ENCODE measurements at regions not wholly inside any gene's neighbourhood (a gene's known extent, or its start where the extent isn't known, plus 50 kb on each side); places are given as distances from the start of the nearest gene placed in this dataset.
"Not testable (repeated sequence)": the region's sequence is repeated elsewhere in the genome, so short reads cannot be mapped to it uniquely, and the experiment has no call there.

GRCh38 chr1:4215391-4215790 lies 315.3 kb upstream of the C1orf174 start:
- no peak for DNase-seq (ENCODE audit: low spot score)

- no peak for DNase-seq (ENCODE audit: low spot score)
These were observed 316.2 kb upstream of the C1orf174 start for GRCh38 chr1:4216231-4216630.

GRCh38 chr1:4218619-4219018 lies 318.5 kb upstream of the C1orf174 start:
- DNase-seq (ENCODE audit: low spot score): no peak

GRCh38 chr1:4219111-4219510 lies 319.0 kb upstream of the C1orf174 start:
- DNase-seq (ENCODE audit: low spot score): no peak

- DNase-seq (ENCODE audit: low spot score): no peak
These were observed 319.8 kb upstream of the C1orf174 start for GRCh38 chr1:4219826-4220225.

- DNase-seq (ENCODE audit: low spot score): no peak
These were observed 320.3 kb upstream of the C1orf174 start for GRCh38 chr1:4220362-4220761.

- no peak for DNase-seq (ENCODE audit: low spot score)
These were observed 321.0 kb upstream of the C1orf174 start for GRCh38 chr1:4221107-4221506.

GRCh38 chr1:4224684-4225467 lies 324.8 kb upstream of the C1orf174 start:
- no peak for DNase-seq (ENCODE audit: low spot score)

GRCh38 chr1:4227986-4228385 lies 327.9 kb upstream of the C1orf174 start:
- no peak for DNase-seq (ENCODE audit: low spot score)

GRCh38 chr1:4253935-4254334 lies 353.9 kb upstream of the C1orf174 start:
- DNase-seq (ENCODE audit: low spot score): no peak

GRCh38 chr1:4256351-4256750 lies 356.3 kb upstream of the C1orf174 start:
- DNase-seq (ENCODE audit: low spot score): no peak

- not testable (repeated sequence) for DNase-seq (ENCODE audit: low spot score)
These were observed 358.2 kb upstream of the C1orf174 start for GRCh38 chr1:4258146-4258777.

GRCh38 chr1:4261327-4261726 lies 361.3 kb upstream of the C1orf174 start:
- no peak for DNase-seq (ENCODE audit: low spot score)

GRCh38 chr1:4262665-4263064 lies 362.6 kb upstream of the C1orf174 start:
- no peak for DNase-seq (ENCODE audit: low spot score)

- no peak for DNase-seq (ENCODE audit: low spot score)
These were observed 363.6 kb upstream of the C1orf174 start for GRCh38 chr1:4263699-4264098.

GRCh38 chr1:4265836-4266235 lies 365.8 kb upstream of the C1orf174 start:
- no peak for DNase-seq (ENCODE audit: low spot score)

- DNase-seq (ENCODE audit: low spot score): no peak
These were observed 367.5 kb upstream of the C1orf174 start for GRCh38 chr1:4267381-4268261.

GRCh38 chr1:4268262-4268888 lies 368.3 kb upstream of the C1orf174 start:
- no peak for DNase-seq (ENCODE audit: low spot score)

- no peak for DNase-seq (ENCODE audit: low spot score)
These were observed 368.8 kb upstream of the C1orf174 start for GRCh38 chr1:4268889-4269284.

- no peak for DNase-seq (ENCODE audit: low spot score)
These were observed 369.3 kb upstream of the C1orf174 start for GRCh38 chr1:4269330-4269729.

- no peak for DNase-seq (ENCODE audit: low spot score)
These were observed 370.0 kb upstream of the C1orf174 start for GRCh38 chr1:4269952-4270570.

Data from A172 (cell line).